ENCODE measurements at regions not wholly inside any gene's neighbourhood (a gene's known extent, or its start where the extent isn't known, plus 50 kb on each side); places are given as distances from the start of the nearest gene placed in this dataset.

GRCh38 chr12:3976351-3976938 is 103.2 kb upstream of the PARP11 start:
- no peaks in the 10 kb centered on the region for H3K27me3 ChIP-seq (ENCODE audit: insufficient read depth, low read length, poor library complexity, severe bottlenecking)
- H3K4me1 Mint-ChIP-seq, result peaks cover 35 to 57% (median 54%) of the 10 kb centered on the region in 3 donors
- H3K27ac Mint-ChIP-seq, result peak overlapping the region in 4 of 8 donors; percentile 25 to 77 (median 44)
- H3K27me3 Mint-ChIP-seq, result peaks cover 5 to 11% of the 10 kb centered on the region in 2 donors
- DNase-seq, result peak in 1 of 5 donors; percentile 30
- H3K27ac ChIP-seq (ENCODE audit: low read depth, low read length), result no peak overlapping the region
- no peak overlapping the region for H3K4me3 Mint-ChIP-seq
- no peaks in the 10 kb centered on the region for H3K9me3 ChIP-seq (ENCODE audit: low read length)
- H3K4me1 ChIP-seq (ENCODE audit: insufficient read depth, low read length), result peaks cover 69% of the 10 kb centered on the region
- H3K36me3 Mint-ChIP-seq, result peaks cover 0 to 6% (median 0%) of the 10 kb centered on the region in 3 donors
- no peaks in the 10 kb centered on the region for H3K36me3 ChIP-seq (ENCODE audit: insufficient read depth, low read length)
- CTCF ChIA-PET, result interaction anchor here (1.1 to 1.6 kb wide), 3 partner anchors 12 to 300 kb away, joined by 3 to 10 read pairs (median 4); no protein-coding TSS in a partner anchor
- H3K9me3 Mint-ChIP-seq, result peaks cover 0 to 4% (median 0%) of the 10 kb centered on the region in 5 donors
- POLR2A ChIA-PET, result no interaction called here
- H3K4me3 ChIP-seq (ENCODE audit: low read length), result no peak overlapping the region

DNA sequence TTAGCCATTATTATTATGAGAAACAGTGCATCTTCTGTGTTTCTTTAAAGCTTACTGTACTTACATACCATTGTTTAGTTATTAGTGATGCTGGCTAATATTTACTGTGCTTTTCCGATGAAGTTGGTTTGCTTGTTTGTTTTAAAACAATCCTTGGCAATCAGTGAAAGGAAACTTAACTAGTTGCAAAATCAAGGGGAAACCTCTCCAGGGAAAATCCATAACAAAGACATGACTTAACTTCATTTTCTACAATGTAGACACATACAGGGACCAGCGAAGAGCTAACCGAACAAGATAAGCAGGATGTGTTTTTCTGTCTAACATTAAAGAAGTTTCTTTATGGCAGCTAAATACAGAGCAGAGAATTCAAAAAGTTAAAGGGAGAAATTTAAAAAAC is 102.5 kb upstream of the PARP11 start:
- no peak overlapping the region for H3K4me3 Mint-ChIP-seq
- peak overlapping the region in 3 of 8 donors; percentile 10 to 83 (median 77) for H3K27ac Mint-ChIP-seq
- H3K27me3 Mint-ChIP-seq, result peaks cover 5 to 8% of the 10 kb centered on the region in 2 donors
- peaks cover 0 to under 1% (median 0%) of the 10 kb centered on the region in 5 donors for H3K9me3 Mint-ChIP-seq
- POLR2A ChIA-PET, result no interaction called here
- peaks cover 0 to 2% (median 0%) of the 10 kb centered on the region in 3 donors for H3K36me3 Mint-ChIP-seq
- Histone ChIP-seq H3K4me1 (ENCODE audit: insufficient read depth, low read length) (peaks cover 69% of the 10 kb centered on the region), H3K27me3 (ENCODE audit: insufficient read depth, low read length, poor library complexity, severe bottlenecking) (no peaks in the 10 kb centered on the region), H3K27ac (ENCODE audit: low read depth, low read length) (no peak overlapping the region), H3K9me3 (ENCODE audit: low read length) (no peaks in the 10 kb centered on the region), H3K36me3 (ENCODE audit: insufficient read depth, low read length) (no peaks in the 10 kb centered on the region), H3K4me3 (ENCODE audit: low read length) (no peak overlapping the region)
- peaks cover 35 to 57% (median 57%) of the 10 kb centered on the region in 3 donors for H3K4me1 Mint-ChIP-seq
- DNase-seq, result no peak
- CTCF ChIA-PET, result interaction anchor here (1.1 to 1.6 kb wide), 3 partner anchors 13 to 301 kb away, joined by 3 to 10 read pairs (median 4); no protein-coding TSS in a partner anchor

DNA sequence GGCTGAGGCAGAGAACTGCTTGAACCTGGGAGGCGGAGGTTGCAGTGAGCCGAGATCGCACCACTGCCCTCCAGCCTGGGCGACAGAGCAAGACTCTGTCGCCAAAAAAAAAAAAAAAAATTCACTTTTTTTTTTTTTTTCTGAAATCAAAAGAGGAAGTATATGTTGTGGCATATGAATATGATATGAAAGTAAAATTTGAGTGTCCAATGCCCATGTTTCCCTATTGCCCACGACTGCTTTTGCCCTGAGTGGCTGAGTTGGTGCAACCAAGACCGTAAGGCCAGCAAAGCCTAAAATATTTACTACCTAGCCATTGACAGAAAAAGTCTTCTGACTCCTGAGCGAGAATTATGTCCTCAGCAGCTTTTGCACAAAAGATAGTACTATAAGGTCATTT is 101.7 kb upstream of the PARP11 start:
- ChIA-PET CTCF (interaction anchor here (0.6 to 2.9 kb wide), 3 partner anchors 12 to 90 kb away, joined by 3 to 8 read pairs (median 3); no protein-coding TSS in a partner anchor), POLR2A (interaction anchor here (1.5 kb wide), 1 partner anchor 12 kb away, joined by 5 read pairs; no protein-coding TSS in a partner anchor)
- Mint-ChIP-seq H3K36me3 (no peaks in the 10 kb centered on the region), H3K4me3 (no peak overlapping the region), H3K27me3 (peaks cover 5% of the 10 kb centered on the region in 2 donors), H3K9me3 (no peaks in the 10 kb centered on the region), H3K4me1 (peaks cover 35 to 57% (median 57%) of the 10 kb centered on the region in 3 donors), H3K27ac (peak overlapping the region in 5 of 8 donors; percentile 13 to 83 (median 69))
- Histone ChIP-seq H3K9me3 (ENCODE audit: low read length) (no peaks in the 10 kb centered on the region), H3K4me1 (ENCODE audit: insufficient read depth, low read length) (peaks cover 69% of the 10 kb centered on the region), H3K36me3 (ENCODE audit: insufficient read depth, low read length) (no peaks in the 10 kb centered on the region), H3K27me3 (ENCODE audit: insufficient read depth, low read length, poor library complexity, severe bottlenecking) (no peaks in the 10 kb centered on the region), H3K4me3 (ENCODE audit: low read length) (no peak overlapping the region), H3K27ac (ENCODE audit: low read depth, low read length) (no peak overlapping the region)
- DNase-seq, result no peak

GRCh38 chr12:3973973-3974644 is 100.9 kb upstream of the PARP11 start:
- H3K27ac Mint-ChIP-seq, result peak overlapping the region; percentile 55 to 89 (median 74)
- H3K4me1 Mint-ChIP-seq, result peaks cover 35 to 57% (median 57%) of the 10 kb centered on the region in 3 donors
- H3K4me1 ChIP-seq (ENCODE audit: insufficient read depth, low read length), result peaks cover 69% of the 10 kb centered on the region
- H3K9me3 Mint-ChIP-seq, result no peaks in the 10 kb centered on the region
- DNase-seq, result peak in 1 of 5 donors; percentile 33
- no peaks in the 10 kb centered on the region for H3K27me3 ChIP-seq (ENCODE audit: insufficient read depth, low read length, poor library complexity, severe bottlenecking)
- no peak overlapping the region for H3K27ac ChIP-seq (ENCODE audit: low read depth, low read length)
- no peaks in the 10 kb centered on the region for H3K36me3 Mint-ChIP-seq
- H3K36me3 ChIP-seq (ENCODE audit: insufficient read depth, low read length), result no peaks in the 10 kb centered on the region
- H3K27me3 Mint-ChIP-seq, result peaks cover 5 to 8% of the 10 kb centered on the region in 2 donors
- H3K4me3 Mint-ChIP-seq, result peak overlapping the region in 5 of 7 donors; percentile 9 to 61 (median 37)
- ChIA-PET CTCF (interaction anchor here (1.0 to 2.9 kb wide), 4 partner anchors 11 to 303 kb away, joined by 3 to 9 read pairs (median 6); no protein-coding TSS in a partner anchor), POLR2A (interaction anchor here (1.5 kb wide), 1 partner anchor 11 kb away, joined by 5 read pairs; no protein-coding TSS in a partner anchor)
- no peaks in the 10 kb centered on the region for H3K9me3 ChIP-seq (ENCODE audit: low read length)
- peak overlapping the region; percentile 17 for H3K4me3 ChIP-seq (ENCODE audit: low read length)

- peak in 1 of 5 donors; percentile 23 for DNase-seq
- no peaks in the 10 kb centered on the region for H3K9me3 Mint-ChIP-seq
- Histone ChIP-seq H3K36me3 (ENCODE audit: insufficient read depth, low read length) (no peaks in the 10 kb centered on the region), H3K27me3 (ENCODE audit: insufficient read depth, low read length, poor library complexity, severe bottlenecking) (no peaks in the 10 kb centered on the region), H3K27ac (ENCODE audit: low read depth, low read length) (no peak overlapping the region), H3K4me3 (ENCODE audit: low read length) (peak overlapping the region; percentile 17), H3K4me1 (ENCODE audit: insufficient read depth, low read length) (peaks cover 65% of the 10 kb centered on the region), H3K9me3 (ENCODE audit: low read length) (no peaks in the 10 kb centered on the region)
- ChIA-PET CTCF (interaction anchor here (1.7 to 2.9 kb wide), 3 partner anchors 10 to 304 kb away, joined by 5 to 9 read pairs (median 8); no protein-coding TSS in a partner anchor), POLR2A (interaction anchor here (1.5 kb wide), 1 partner anchor 11 kb away, joined by 5 read pairs; no protein-coding TSS in a partner anchor)
- peak overlapping the region in 7 of 8 donors; percentile 51 to 89 (median 62) for H3K27ac Mint-ChIP-seq
- peak overlapping the region in 6 of 7 donors; percentile 1 to 81 (median 47) for H3K4me3 Mint-ChIP-seq
- H3K27me3 Mint-ChIP-seq, result peaks cover 9% of the 10 kb centered on the region in 2 donors
- peaks cover 35 to 57% (median 57%) of the 10 kb centered on the region in 3 donors for H3K4me1 Mint-ChIP-seq
- H3K36me3 Mint-ChIP-seq, result no peaks in the 10 kb centered on the region
Measured at GRCh38 chr12:3973269-3973884, 100.2 kb upstream of the PARP11 start.

DNA sequence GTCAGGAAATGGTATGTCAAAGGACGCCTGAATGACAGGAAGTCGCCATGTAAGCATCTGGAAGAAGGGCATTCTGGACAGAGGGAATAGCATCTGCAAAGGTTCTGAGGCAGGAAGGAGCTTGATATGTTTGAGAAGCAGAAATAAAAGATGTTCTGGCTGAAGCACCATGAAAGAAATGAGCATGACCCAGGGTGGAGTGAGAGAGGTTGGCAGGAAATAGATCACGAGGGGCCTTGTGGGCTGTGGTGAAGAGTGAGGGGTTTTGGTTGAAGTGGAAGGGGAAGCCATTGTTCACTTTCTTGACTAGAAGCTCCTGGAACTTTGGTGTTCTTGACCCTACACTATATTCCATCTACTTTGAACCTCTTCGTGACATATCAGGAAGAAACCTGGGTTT is 99.4 kb upstream of the PARP11 start:
- H3K27me3 Mint-ChIP-seq, result peaks cover 9 to 10% of the 10 kb centered on the region in 2 donors
- H3K27ac ChIP-seq (ENCODE audit: low read depth, low read length), result no peak overlapping the region
- H3K27ac Mint-ChIP-seq, result peak overlapping the region in 7 of 8 donors; percentile 4 to 90 (median 61)
- H3K9me3 ChIP-seq (ENCODE audit: low read length), result no peaks in the 10 kb centered on the region
- H3K4me1 ChIP-seq (ENCODE audit: insufficient read depth, low read length), result peaks cover 58% of the 10 kb centered on the region
- no peaks in the 10 kb centered on the region for H3K9me3 Mint-ChIP-seq
- no peaks in the 10 kb centered on the region for H3K27me3 ChIP-seq (ENCODE audit: insufficient read depth, low read length, poor library complexity, severe bottlenecking)
- H3K4me1 Mint-ChIP-seq, result peaks cover 35 to 57% (median 56%) of the 10 kb centered on the region in 3 donors
- ChIA-PET POLR2A (no interaction called here), CTCF (interaction anchor here (2.6 to 2.9 kb wide), 2 partner anchors 10 to 86 kb away, joined by 8 to 9 read pairs; no protein-coding TSS in a partner anchor)
- H3K36me3 Mint-ChIP-seq, result no peaks in the 10 kb centered on the region
- H3K4me3 ChIP-seq (ENCODE audit: low read length), result no peak overlapping the region
- DNase-seq, result peak in 3 of 5 donors; percentile 24 to 73 (median 54)
- H3K36me3 ChIP-seq (ENCODE audit: insufficient read depth, low read length), result no peaks in the 10 kb centered on the region
- H3K4me3 Mint-ChIP-seq, result peak overlapping the region in 4 of 7 donors; percentile 14 to 55 (median 22)

DNA sequence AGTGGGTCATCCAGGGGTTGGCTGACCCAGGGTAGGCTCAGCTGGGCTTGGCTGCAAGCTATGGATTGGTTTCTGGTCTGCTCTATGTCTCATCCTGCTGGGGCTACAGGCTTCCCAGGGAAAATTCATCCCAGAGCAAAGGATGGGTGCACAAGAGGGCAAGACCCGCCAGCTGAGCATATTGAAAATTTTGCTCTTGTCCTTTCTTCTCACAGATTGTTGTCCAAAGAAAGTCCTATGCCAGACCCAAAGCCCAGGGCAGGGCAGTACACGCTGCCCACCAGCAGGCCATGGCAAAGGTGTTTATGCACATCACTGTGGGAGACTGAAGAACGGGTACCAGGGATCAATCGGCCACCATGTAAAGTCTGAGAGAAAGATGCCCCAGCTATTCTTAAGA is 95.3 kb upstream of the PARP11 start:
- ChIA-PET POLR2A (no interaction called here), CTCF (interaction anchor here (1.3 to 2.0 kb wide), 4 partner anchors 20 to 308 kb away, joined by 3 to 9 read pairs (median 4); no protein-coding TSS in a partner anchor)
- DNase-seq, result no peak
- peaks cover 9% of the 10 kb centered on the region in 2 donors for H3K27me3 Mint-ChIP-seq
- Histone ChIP-seq H3K27ac (ENCODE audit: low read depth, low read length) (no peak overlapping the region), H3K27me3 (ENCODE audit: insufficient read depth, low read length, poor library complexity, severe bottlenecking) (no peaks in the 10 kb centered on the region), H3K4me3 (ENCODE audit: low read length) (no peak overlapping the region), H3K4me1 (ENCODE audit: insufficient read depth, low read length) (peaks cover 17% of the 10 kb centered on the region), H3K36me3 (ENCODE audit: insufficient read depth, low read length) (no peaks in the 10 kb centered on the region), H3K9me3 (ENCODE audit: low read length) (no peaks in the 10 kb centered on the region)
- no peak overlapping the region for H3K27ac Mint-ChIP-seq
- no peaks in the 10 kb centered on the region for H3K36me3 Mint-ChIP-seq
- no peaks in the 10 kb centered on the region for H3K9me3 Mint-ChIP-seq
- peaks cover 14 to 20% (median 17%) of the 10 kb centered on the region in 3 donors for H3K4me1 Mint-ChIP-seq
- H3K4me3 Mint-ChIP-seq, result no peak overlapping the region

Data from CD8-positive, alpha-beta memory T cell (primary cell).